SK-N-SH treated with all-trans-retinoic acid at 6 μM for 48 hours (cell line): ENCODE measurements at regions not wholly inside any gene's neighbourhood (a gene's known extent, or its start where the extent isn't known, plus 50 kb on each side); places are given as distances from the start of the nearest gene placed in this dataset.

Experiments
- ATAC-seq: fragments of 200-7000 bp; cut with Tn5 transposase; 3 replicates; pipeline ENCODE4 v1.9.1; 2020; ENCODE audit warnings: mild to moderate bottlenecking, moderate library complexity
- ARNTL ChIP-seq: fragments of 450-650 bp; formaldehyde crosslinking; IDR thresholded peaks from 2 replicates; pipeline ENCODE4 v1.5.0; 2020; ENCODE audit warnings: low read depth, mild to moderate bottlenecking, moderate library complexity, borderline replicate concordance
- BACH2 ChIP-seq: fragments of 250-450 bp; sonication (Bioruptor Pico); IDR thresholded peaks from 2 replicates; pipeline ENCODE4 v1.9.0; 2021; ENCODE audit warnings: mild to moderate bottlenecking, borderline replicate concordance
- CSDC2 ChIP-seq: fragments of 250-450 bp; sonication (Bioruptor Pico); IDR thresholded peaks from 2 replicates; pipeline ENCODE4 v1.5.0; 2020; ENCODE audit warnings: mild to moderate bottlenecking, moderate library complexity
- ESRRG ChIP-seq: fragments of 250-450 bp; sonication (Bioruptor Pico); IDR thresholded peaks from 2 replicates; pipeline ENCODE4 v1.6.1; 2021; ENCODE audit warnings: mild to moderate bottlenecking
- GLIS3 ChIP-seq: fragments of 250-450 bp; sonication (Bioruptor Pico); IDR thresholded peaks from 2 replicates; pipeline ENCODE4 v1.5.0; 2020; ENCODE audit warnings: mild to moderate bottlenecking, moderate library complexity
- ISL1 ChIP-seq: fragments of 250-450 bp; sonication (Bioruptor Pico); IDR thresholded peaks from 2 replicates; pipeline ENCODE4 v2.1.2; 2022; ENCODE audit warnings: mild to moderate bottlenecking, moderate library complexity
- OSR1 ChIP-seq: fragments of 250-450 bp; sonication (Bioruptor Pico); IDR thresholded peaks from 2 replicates; pipeline ENCODE4 v1.8.0; 2022; ENCODE audit warnings: moderate library complexity, mild to moderate bottlenecking, inconsistent platforms
- PPARA ChIP-seq: fragments of 250-450 bp; sonication (Bioruptor Pico); IDR thresholded peaks from 2 replicates; pipeline ENCODE4 v1.5.0; 2020; ENCODE audit warnings: mild to moderate bottlenecking, borderline replicate concordance
- RARB ChIP-seq: fragments of 250-450 bp; sonication (Bioruptor Pico); IDR thresholded peaks from 2 replicates; pipeline ENCODE4 v1.8.0; 2021; ENCODE audit warnings: mild to moderate bottlenecking, moderate library complexity
- SNAI2 ChIP-seq: fragments of 250-450 bp; sonication (Bioruptor Pico); IDR thresholded peaks from 2 replicates; pipeline ENCODE4 v1.5.0; 2020; ENCODE audit warnings: mild to moderate bottlenecking, moderate library complexity
- TCF4 ChIP-seq: fragments of 250-450 bp; sonication (Bioruptor Pico); IDR thresholded peaks from 2 replicates; pipeline ENCODE4 v1.8.0; 2021; ENCODE audit warnings: mild to moderate bottlenecking, moderate library complexity, borderline replicate concordance
- TOX ChIP-seq: fragments of 250-450 bp; sonication (Bioruptor Pico); IDR thresholded peaks from 2 replicates; pipeline ENCODE4 v1.8.0; 2021; ENCODE audit warnings: mild to moderate bottlenecking, moderate library complexity, borderline replicate concordance
- TSHZ2 ChIP-seq: fragments of 250-450 bp; sonication (Bioruptor Pico); IDR thresholded peaks from 2 replicates; pipeline ENCODE4 v1.5.0; 2020; ENCODE audit warnings: mild to moderate bottlenecking, moderate library complexity
- ZC3H10 ChIP-seq: fragments of 250-450 bp; sonication (Bioruptor Pico); IDR thresholded peaks from 2 replicates; pipeline ENCODE4 v1.5.1; 2021; ENCODE audit warnings: mild to moderate bottlenecking, moderate library complexity
- ZFP30 ChIP-seq: fragments of 450-650 bp; formaldehyde crosslinking; IDR thresholded peaks from 2 replicates; pipeline ENCODE4 v1.5.0; 2022; ENCODE audit warnings: mild to moderate bottlenecking, moderate library complexity
- ZNF70 ChIP-seq: fragments of 450-650 bp; formaldehyde crosslinking; IDR thresholded peaks from 2 replicates; pipeline ENCODE4 v1.5.0; 2020; ENCODE audit warnings: mild to moderate bottlenecking, moderate library complexity
- ZNF8 ChIP-seq: fragments of 450-650 bp; formaldehyde crosslinking; IDR thresholded peaks from 2 replicates; pipeline ENCODE4 v1.5.0; 2020; ENCODE audit warnings: mild to moderate bottlenecking, moderate library complexity
- TF ChIP-seq, protein P1 (sequence below): fragments of 250-450 bp; sonication (Bioruptor Pico); IDR thresholded peaks from 2 replicates; pipeline ENCODE4 v1.8.0; 2020; ENCODE audit warnings: mild to moderate bottlenecking, moderate library complexity, borderline replicate concordance
- TF ChIP-seq, protein P2 (sequence below): fragments of 250-450 bp; sonication (Bioruptor Pico); IDR thresholded peaks from 2 replicates; pipeline ENCODE4 v1.5.1; 2020; ENCODE audit warnings: low read depth, mild to moderate bottlenecking, moderate library complexity
- TF ChIP-seq, protein P3 (sequence below): fragments of 250-450 bp; sonication (Bioruptor Pico); IDR thresholded peaks from 2 replicates; pipeline ENCODE4 v1.5.1; 2021; ENCODE audit warnings: mild to moderate bottlenecking, moderate library complexity

DNA sequence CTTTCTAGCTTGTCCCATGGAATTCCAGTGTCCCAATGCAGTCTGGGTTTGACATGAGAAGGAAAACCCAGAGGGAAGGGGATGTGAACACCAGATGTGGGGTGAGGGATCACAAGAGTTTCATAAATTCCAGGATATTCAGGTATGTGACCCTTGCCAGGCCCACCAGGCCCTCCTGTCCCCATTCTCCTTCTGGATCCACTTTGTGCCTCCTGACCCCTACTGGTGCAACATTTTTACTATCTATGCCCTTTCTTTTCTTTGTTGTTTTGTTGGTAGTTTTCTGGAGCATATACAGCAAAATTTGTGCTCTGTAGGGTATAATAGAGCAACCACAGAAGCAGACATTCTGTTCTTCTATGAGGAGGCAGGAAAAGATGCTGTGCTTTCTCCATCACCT is 597.0 kb upstream of the GRAMD2B start:
- no peak for ATAC-seq
- TF ChIP-seq TCF4 (CRISPR knock-in tag) (no peak), BACH2 (CRISPR knock-in tag) (no peak), TSHZ2 (CRISPR knock-in tag) (no peak), ZC3H10 (CRISPR knock-in tag) (no peak), OSR1 (CRISPR knock-in tag) (no peak), ARNTL (CRISPR knock-in tag) (no peak), PPARA (no peak), ZNF8 (no peak), CSDC2 (CRISPR knock-in tag) (no peak), SNAI2 (CRISPR knock-in tag) (no peak), ISL1 (no peak), TOX (CRISPR knock-in tag) (no peak), RARB (no peak), ZFP30 (CRISPR knock-in tag) (no peak), ESRRG (CRISPR knock-in tag) (no peak)
- TF ChIP-seq, protein P1, sequence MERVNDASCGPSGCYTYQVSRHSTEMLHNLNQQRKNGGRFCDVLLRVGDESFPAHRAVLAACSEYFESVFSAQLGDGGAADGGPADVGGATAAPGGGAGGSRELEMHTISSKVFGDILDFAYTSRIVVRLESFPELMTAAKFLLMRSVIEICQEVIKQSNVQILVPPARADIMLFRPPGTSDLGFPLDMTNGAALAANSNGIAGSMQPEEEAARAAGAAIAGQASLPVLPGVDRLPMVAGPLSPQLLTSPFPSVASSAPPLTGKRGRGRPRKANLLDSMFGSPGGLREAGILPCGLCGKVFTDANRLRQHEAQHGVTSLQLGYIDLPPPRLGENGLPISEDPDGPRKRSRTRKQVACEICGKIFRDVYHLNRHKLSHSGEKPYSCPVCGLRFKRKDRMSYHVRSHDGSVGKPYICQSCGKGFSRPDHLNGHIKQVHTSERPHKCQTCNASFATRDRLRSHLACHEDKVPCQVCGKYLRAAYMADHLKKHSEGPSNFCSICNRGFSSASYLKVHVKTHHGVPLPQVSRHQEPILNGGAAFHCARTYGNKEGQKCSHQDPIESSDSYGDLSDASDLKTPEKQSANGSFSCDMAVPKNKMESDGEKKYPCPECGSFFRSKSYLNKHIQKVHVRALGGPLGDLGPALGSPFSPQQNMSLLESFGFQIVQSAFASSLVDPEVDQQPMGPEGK, result no peak
- TF ChIP-seq, protein P2, sequence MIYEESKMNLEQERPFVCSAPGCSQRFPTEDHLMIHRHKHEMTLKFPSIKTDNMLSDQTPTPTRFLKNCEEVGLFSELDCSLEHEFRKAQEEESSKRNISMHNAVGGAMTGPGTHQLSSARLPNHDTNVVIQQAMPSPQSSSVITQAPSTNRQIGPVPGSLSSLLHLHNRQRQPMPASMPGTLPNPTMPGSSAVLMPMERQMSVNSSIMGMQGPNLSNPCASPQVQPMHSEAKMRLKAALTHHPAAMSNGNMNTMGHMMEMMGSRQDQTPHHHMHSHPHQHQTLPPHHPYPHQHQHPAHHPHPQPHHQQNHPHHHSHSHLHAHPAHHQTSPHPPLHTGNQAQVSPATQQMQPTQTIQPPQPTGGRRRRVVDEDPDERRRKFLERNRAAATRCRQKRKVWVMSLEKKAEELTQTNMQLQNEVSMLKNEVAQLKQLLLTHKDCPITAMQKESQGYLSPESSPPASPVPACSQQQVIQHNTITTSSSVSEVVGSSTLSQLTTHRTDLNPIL (CRISPR knock-in tag), result no peak

DNA sequence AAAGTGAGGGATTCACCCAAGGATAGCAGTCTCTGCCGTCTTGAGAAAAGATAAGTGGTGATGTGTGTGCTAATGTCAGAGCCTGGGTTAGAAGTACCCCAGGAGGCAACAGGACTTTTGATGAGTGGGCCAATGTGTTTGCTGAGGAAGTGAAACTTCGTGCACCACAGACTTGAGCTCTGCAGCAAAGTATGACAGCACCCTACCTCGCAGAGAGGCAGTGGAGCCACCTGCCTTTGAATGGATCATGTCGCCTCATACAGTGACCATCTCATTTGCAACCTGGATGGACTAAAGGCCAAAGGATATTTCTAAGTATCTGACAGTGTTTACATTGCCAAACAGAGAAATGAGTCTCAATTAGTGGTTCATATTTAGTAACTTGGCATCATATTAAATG is 593.9 kb upstream of the GRAMD2B start:
- no peak for ATAC-seq
- TF ChIP-seq ZNF70 (CRISPR knock-in tag) (no peak), CSDC2 (CRISPR knock-in tag) (no peak), RARB (no peak), TOX (CRISPR knock-in tag) (no peak), GLIS3 (CRISPR knock-in tag) (no peak), TCF4 (CRISPR knock-in tag) (no peak), BACH2 (CRISPR knock-in tag) (no peak), ISL1 (no peak), ZNF8 (no peak), ESRRG (CRISPR knock-in tag) (no peak), ZFP30 (CRISPR knock-in tag) (no peak), ARNTL (CRISPR knock-in tag) (no peak), TSHZ2 (CRISPR knock-in tag) (no peak), SNAI2 (CRISPR knock-in tag) (no peak)
- TF ChIP-seq, protein P3, sequence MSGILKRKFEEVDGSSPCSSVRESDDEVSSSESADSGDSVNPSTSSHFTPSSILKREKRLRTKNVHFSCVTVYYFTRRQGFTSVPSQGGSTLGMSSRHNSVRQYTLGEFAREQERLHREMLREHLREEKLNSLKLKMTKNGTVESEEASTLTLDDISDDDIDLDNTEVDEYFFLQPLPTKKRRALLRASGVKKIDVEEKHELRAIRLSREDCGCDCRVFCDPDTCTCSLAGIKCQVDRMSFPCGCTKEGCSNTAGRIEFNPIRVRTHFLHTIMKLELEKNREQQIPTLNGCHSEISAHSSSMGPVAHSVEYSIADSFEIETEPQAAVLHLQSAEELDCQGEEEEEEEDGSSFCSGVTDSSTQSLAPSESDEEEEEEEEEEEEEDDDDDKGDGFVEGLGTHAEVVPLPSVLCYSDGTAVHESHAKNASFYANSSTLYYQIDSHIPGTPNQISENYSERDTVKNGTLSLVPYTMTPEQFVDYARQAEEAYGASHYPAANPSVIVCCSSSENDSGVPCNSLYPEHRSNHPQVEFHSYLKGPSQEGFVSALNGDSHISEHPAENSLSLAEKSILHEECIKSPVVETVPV (CRISPR knock-in tag), result no peak
- TF ChIP-seq, protein P2 (CRISPR knock-in tag), result no peak
- TF ChIP-seq, protein P1, result no peak
